ENCODE measurements at regions not wholly inside any gene's neighbourhood (a gene's known extent, or its start where the extent isn't known, plus 50 kb on each side); places are given as distances from the start of the nearest gene placed in this dataset.
"Not testable (repeated sequence)": the region's sequence is repeated elsewhere in the genome, so short reads cannot be mapped to it uniquely, and the experiment has no call there.

GRCh38 chr3:110324171-110324705, 747.4 kb upstream of the NECTIN3 start:
- no peak for DNase-seq (ENCODE audit: extremely low spot score)
- ChIA-PET CTCF (interaction anchor here (1.0 kb wide), 1 partner anchor 10 kb away, joined by 3 read pairs; no protein-coding TSS in a partner anchor), POLR2A (no interaction called here)
- TF ChIP-seq FOXM1 (IDR thresholded peaks at IDR 0.05; ENCODE audit: borderline replicate concordance) (no peak), PKNOX1 (IDR thresholded peaks at IDR 0.05) (no peak), LEF1 (IDR thresholded peaks at IDR 0.05; ENCODE audit: borderline replicate concordance) (no peak), ARNT (IDR thresholded peaks at IDR 0.05) (no peak), BHLHE40 (IDR thresholded peaks at IDR 0.05; ENCODE audit: borderline replicate concordance) (no peak), L3MBTL2 (conservative IDR thresholded peaks at IDR 0.05) (no peak), ELF4 (IDR thresholded peaks at IDR 0.05) (no peak), TARDBP (IDR thresholded peaks at IDR 0.05) (no peak), FOXK2 (IDR thresholded peaks at IDR 0.05) (no peak), CTBP1 (IDR thresholded peaks at IDR 0.05; ENCODE audit: borderline replicate concordance) (no peak), ZNF384 (IDR thresholded peaks at IDR 0.05) (no peak), SP1 (IDR thresholded peaks at IDR 0.05) (no peak), NFRKB (IDR thresholded peaks at IDR 0.05) (no peak), HDGF (IDR thresholded peaks at IDR 0.05; ENCODE audit: borderline replicate concordance) (no peak), SUZ12 (IDR thresholded peaks at IDR 0.05) (no peak), FOXA1 (IDR thresholded peaks at IDR 0.05) (no peak)

- TF ChIP-seq FOXK2 (IDR thresholded peaks at IDR 0.05), result no peak
- TF ChIP-seq SUZ12 (IDR thresholded peaks at IDR 0.05), result no peak
- no peak for TF ChIP-seq TARDBP (IDR thresholded peaks at IDR 0.05)
- no peak for TF ChIP-seq PKNOX1 (IDR thresholded peaks at IDR 0.05)
- TF ChIP-seq HDGF (IDR thresholded peaks at IDR 0.05; ENCODE audit: borderline replicate concordance), result no peak
- no peak for TF ChIP-seq ZNF384 (IDR thresholded peaks at IDR 0.05)
- TF ChIP-seq CTBP1 (IDR thresholded peaks at IDR 0.05; ENCODE audit: borderline replicate concordance), result no peak
- no peak for TF ChIP-seq L3MBTL2 (conservative IDR thresholded peaks at IDR 0.05)
- no peak for TF ChIP-seq ELF4 (IDR thresholded peaks at IDR 0.05)
- no peak for TF ChIP-seq NFRKB (IDR thresholded peaks at IDR 0.05)
- no peak for TF ChIP-seq LEF1 (IDR thresholded peaks at IDR 0.05; ENCODE audit: borderline replicate concordance)
- TF ChIP-seq FOXM1 (IDR thresholded peaks at IDR 0.05; ENCODE audit: borderline replicate concordance), result no peak
- TF ChIP-seq ARNT (IDR thresholded peaks at IDR 0.05), result no peak
- no peak for TF ChIP-seq SP1 (IDR thresholded peaks at IDR 0.05)
- no peak for TF ChIP-seq FOXA1 (IDR thresholded peaks at IDR 0.05)
- TF ChIP-seq BHLHE40 (IDR thresholded peaks at IDR 0.05; ENCODE audit: borderline replicate concordance), result no peak
These were observed 743.7 kb upstream of the NECTIN3 start for GRCh38 chr3:110327870-110328269.

GRCh38 chr3:110331562-110331961, 740.1 kb upstream of the NECTIN3 start:
- CTCF ChIA-PET; POLR2A ChIA-PET; DNase-seq (ENCODE audit: extremely low spot score): not testable (repeated sequence)

More at GRCh38 chr3:110327870-110328269, 743.7 kb upstream of the NECTIN3 start:
- ChIA-PET POLR2A (no interaction called here), CTCF (no interaction called here)
- DNase-seq (ENCODE audit: extremely low spot score), result no peak

- ChIA-PET POLR2A (no interaction called here), CTCF (no interaction called here)
- TF ChIP-seq PKNOX1 (IDR thresholded peaks at IDR 0.05) (no peak), TARDBP (IDR thresholded peaks at IDR 0.05) (no peak), ZNF384 (IDR thresholded peaks at IDR 0.05) (no peak), NFRKB (IDR thresholded peaks at IDR 0.05) (no peak), BHLHE40 (IDR thresholded peaks at IDR 0.05; ENCODE audit: borderline replicate concordance) (no peak), FOXA1 (IDR thresholded peaks at IDR 0.05) (no peak), L3MBTL2 (conservative IDR thresholded peaks at IDR 0.05) (no peak)
- no peak for DNase-seq (ENCODE audit: extremely low spot score)
These were observed 739.0 kb upstream of the NECTIN3 start for GRCh38 chr3:110332629-110333028.

- TF ChIP-seq ARNT (IDR thresholded peaks at IDR 0.05), result no peak
- TF ChIP-seq LEF1 (IDR thresholded peaks at IDR 0.05; ENCODE audit: borderline replicate concordance), result no peak
- no peak for TF ChIP-seq TARDBP (IDR thresholded peaks at IDR 0.05)
- no peak for TF ChIP-seq ZNF384 (IDR thresholded peaks at IDR 0.05)
- TF ChIP-seq CTBP1 (IDR thresholded peaks at IDR 0.05; ENCODE audit: borderline replicate concordance), result no peak
- TF ChIP-seq HDGF (IDR thresholded peaks at IDR 0.05; ENCODE audit: borderline replicate concordance), result no peak
- TF ChIP-seq SP1 (IDR thresholded peaks at IDR 0.05), result no peak
- no peak for TF ChIP-seq L3MBTL2 (conservative IDR thresholded peaks at IDR 0.05)
- no peak for TF ChIP-seq PKNOX1 (IDR thresholded peaks at IDR 0.05)
- no peak for TF ChIP-seq BHLHE40 (IDR thresholded peaks at IDR 0.05; ENCODE audit: borderline replicate concordance)
- no peak for TF ChIP-seq FOXA1 (IDR thresholded peaks at IDR 0.05)
- no peak for TF ChIP-seq ELF4 (IDR thresholded peaks at IDR 0.05)
- TF ChIP-seq SUZ12 (IDR thresholded peaks at IDR 0.05), result no peak
- TF ChIP-seq FOXK2 (IDR thresholded peaks at IDR 0.05), result no peak
- no peak for TF ChIP-seq NFRKB (IDR thresholded peaks at IDR 0.05)
- no peak for TF ChIP-seq FOXM1 (IDR thresholded peaks at IDR 0.05; ENCODE audit: borderline replicate concordance)
- POLR2A ChIA-PET, result no interaction called here
- DNase-seq (ENCODE audit: extremely low spot score), result no peak
- CTCF ChIA-PET, result no interaction called here
These were observed 730.6 kb upstream of the NECTIN3 start for GRCh38 chr3:110341047-110341446.

GRCh38 chr3:110343376-110343775, 728.2 kb upstream of the NECTIN3 start:
- ChIA-PET POLR2A (no interaction called here), CTCF (no interaction called here)
- no peak for DNase-seq (ENCODE audit: extremely low spot score)
- TF ChIP-seq SP1 (IDR thresholded peaks at IDR 0.05) (no peak), ELF4 (IDR thresholded peaks at IDR 0.05) (no peak), NFRKB (IDR thresholded peaks at IDR 0.05) (no peak), LEF1 (IDR thresholded peaks at IDR 0.05; ENCODE audit: borderline replicate concordance) (no peak), ARNT (IDR thresholded peaks at IDR 0.05) (no peak), FOXK2 (IDR thresholded peaks at IDR 0.05) (no peak), SUZ12 (IDR thresholded peaks at IDR 0.05) (no peak), FOXM1 (IDR thresholded peaks at IDR 0.05; ENCODE audit: borderline replicate concordance) (no peak), L3MBTL2 (conservative IDR thresholded peaks at IDR 0.05) (no peak), TARDBP (IDR thresholded peaks at IDR 0.05) (no peak), ZNF384 (IDR thresholded peaks at IDR 0.05) (no peak)

Data from HEK293T (cell line).